B cell (primary cell): ENCODE measurements at regions not wholly inside any gene's neighbourhood (a gene's known extent, or its start where the extent isn't known, plus 50 kb on each side); places are given as distances from the start of the nearest gene placed in this dataset.
"Not testable (repeated sequence)": the region's sequence is repeated elsewhere in the genome, so short reads cannot be mapped to it uniquely, and the experiment has no call there.

Experiments
- ATAC-seq: fragments of 200-7000 bp; cut with Tn5 transposase; one replicate; pipeline ENCODE4 v1.10.0; 2021; ENCODE audit warnings: low read depth, mild to moderate bottlenecking, moderate number of reproducible peaks, moderate library complexity
- CTCF ChIA-PET: fragments of 350-600 bp; sonication (Branson Sonifier 250); formaldehyde crosslinking; loops from one replicate; lab custom pipeline; 2021; ENCODE audit warnings: antibody characterized with exemption, inconsistent platforms; lab: Charles Lee
- POLR2A ChIA-PET: fragments of 350-600 bp; sonication (Branson Sonifier 250); formaldehyde crosslinking; loops from one replicate; lab custom pipeline; 2021; ENCODE audit warnings: antibody characterized with exemption; lab: Charles Lee
- DNase-seq: peaks from one replicate; pipeline ENCODE4 v3.0.0; 2013
- H2AFZ ChIP-seq: 2 replicates; pipeline ENCODE4 v1.6.1; 2012; ENCODE audit warnings: mild to moderate bottlenecking, low read depth, low read length; ENCODE audit not compliant: insufficient read depth, poor library complexity, severe bottlenecking
- H3K27ac ChIP-seq, 2 donors: 1 replicate in 1 of 2; 2 replicates in 1 of 2; pipeline ENCODE4 v1.5.1; 2012 to 2013; ENCODE audit warnings: low read length in 2 of 2, mild to moderate bottlenecking in 2 of 2, moderate library complexity in 1 of 2
- H3K27me3 ChIP-seq, 4 experiments: fragments of 200-600 bp in 1 of 4; sonication (generic) in 1 of 4; replicated peaks in 1 of 4; 1 replicate in 2 of 4; 2 replicates in 2 of 4; pipeline versions ENCODE4 v1.6.1 to v1.7.0; 2013 to 2016; ENCODE audit warnings: low read length in 3 of 4, mild to moderate bottlenecking in 2 of 4, mixed read lengths in 1 of 4, moderate library complexity in 1 of 4; ENCODE audit not compliant: insufficient read depth in 4 of 4, control insufficient read depth in 3 of 4; ENCODE audit errors: control extremely low read depth in 1 of 4
- H3K36me3 ChIP-seq, 2 experiments: replicated peaks in 1 of 2; 1 replicate in 1 of 2; 2 replicates in 1 of 2; pipeline versions ENCODE4 v1.6.1 to v1.7.1; 2013; ENCODE audit warnings: low read length in 1 of 2; ENCODE audit not compliant: insufficient read depth in 2 of 2, control insufficient read depth in 1 of 2; ENCODE audit errors: control extremely low read depth in 1 of 2, extremely low read depth in 1 of 2
- H3K4me1 ChIP-seq, 2 donors: fragments of 200-600 bp in 1 of 2; sonication (generic) in 1 of 2; 1 replicate in 1 of 2; 2 replicates in 1 of 2; pipeline versions ENCODE4 v1.5.1 to v1.6.1; 2013 to 2017; ENCODE audit warnings: low read length in 2 of 2; ENCODE audit not compliant: control insufficient read depth in 2 of 2, insufficient read depth in 2 of 2
- H3K4me2 ChIP-seq: replicated peaks from 2 replicates; pipeline ENCODE3; 2012; ENCODE audit warnings: mild to moderate bottlenecking, low read depth, low read length; ENCODE audit not compliant: poor library complexity, severe bottlenecking
- H3K4me3 ChIP-seq, 5 experiments: fragments of 200-600 bp in 1 of 5; sonication (generic) in 1 of 5; 1 replicate in 3 of 5; 2 replicates in 2 of 5; pipeline versions ENCODE4 v1.5.1 to v1.7.0; 2011 to 2016; ENCODE audit warnings: low read length in 4 of 5, mild to moderate bottlenecking in 4 of 5, low read depth in 2 of 5, control low read depth in 1 of 5, moderate library complexity in 1 of 5; ENCODE audit not compliant: insufficient read depth in 1 of 5; ENCODE audit errors: control extremely low read depth in 1 of 5, extremely low read depth in 1 of 5
- H3K79me2 ChIP-seq: fragments of 200-600 bp; sonication (generic); one replicate; pipeline ENCODE4 v1.6.0; 2016; ENCODE audit warnings: low read length; ENCODE audit not compliant: control insufficient read depth, insufficient read depth
- H3K9ac ChIP-seq: fragments of 200-600 bp; sonication (generic); 2 replicates; pipeline ENCODE4 v1.6.1; 2017; ENCODE audit warnings: mild to moderate bottlenecking, low read length, moderate library complexity
- H3K9me3 ChIP-seq, 3 donors: one replicate each; pipeline versions ENCODE4 v1.6.1 to v1.7.1; 2013; ENCODE audit warnings: low read length in 2 of 3; ENCODE audit not compliant: control insufficient read depth in 2 of 3, insufficient read depth in 1 of 3; ENCODE audit errors: control extremely low read depth in 1 of 3
- H4K20me1 ChIP-seq: 2 replicates; pipeline ENCODE4 v1.6.0; 2012; ENCODE audit warnings: mild to moderate bottlenecking, low read length; ENCODE audit not compliant: insufficient read depth, control insufficient read depth, poor library complexity, severe bottlenecking
- H3K27ac Mint-ChIP-seq: one replicate; pipeline ENCODE4 v1.8.0; 2021; ENCODE audit warnings: mixed read lengths
- H3K27me3 Mint-ChIP-seq: one replicate; pipeline ENCODE4 v1.8.0; 2021; ENCODE audit warnings: mixed read lengths
- H3K4me1 Mint-ChIP-seq: one replicate; pipeline ENCODE4 v1.8.0; 2021; ENCODE audit warnings: mixed read lengths
- H3K4me3 Mint-ChIP-seq: one replicate; pipeline ENCODE4 v1.8.0; 2021; ENCODE audit warnings: mixed read lengths
- H3K9me3 Mint-ChIP-seq: one replicate; pipeline ENCODE4 v1.8.0; 2022; ENCODE audit warnings: mixed read lengths; ENCODE audit not compliant: insufficient read depth
- EZH2 ChIP-seq: IDR thresholded peaks from 2 replicates; pipeline ENCODE4 v1.6.1; 2012; ENCODE audit warnings: borderline replicate concordance, low read depth, mild to moderate bottlenecking, moderate library complexity, low read length; ENCODE audit not compliant: insufficient read depth, poor library complexity, severe bottlenecking
- WGBS: methylation state at CpG from one replicate; pipeline ENCODE4 v1.1.5; 2013; ENCODE audit warnings: missing lambda C conversion rate; ENCODE audit not compliant: insufficient coverage; 5-methylcytosine and 5-hydroxymethylcytosine counted together
- intact Hi-C: fragments of 100-400 bp; cut with micrococcal nuclease; formaldehyde crosslinking; loops from one replicate; pipeline ENCODE4 v1.10.0; 2022
- TF ChIP-seq, protein P1 (sequence below): fragments of 200-600 bp; IDR thresholded peaks from one replicate; pipeline ENCODE4 v1.8.0; 2022; ENCODE audit warnings: antibody characterized with exemption, mild to moderate bottlenecking

DNA sequence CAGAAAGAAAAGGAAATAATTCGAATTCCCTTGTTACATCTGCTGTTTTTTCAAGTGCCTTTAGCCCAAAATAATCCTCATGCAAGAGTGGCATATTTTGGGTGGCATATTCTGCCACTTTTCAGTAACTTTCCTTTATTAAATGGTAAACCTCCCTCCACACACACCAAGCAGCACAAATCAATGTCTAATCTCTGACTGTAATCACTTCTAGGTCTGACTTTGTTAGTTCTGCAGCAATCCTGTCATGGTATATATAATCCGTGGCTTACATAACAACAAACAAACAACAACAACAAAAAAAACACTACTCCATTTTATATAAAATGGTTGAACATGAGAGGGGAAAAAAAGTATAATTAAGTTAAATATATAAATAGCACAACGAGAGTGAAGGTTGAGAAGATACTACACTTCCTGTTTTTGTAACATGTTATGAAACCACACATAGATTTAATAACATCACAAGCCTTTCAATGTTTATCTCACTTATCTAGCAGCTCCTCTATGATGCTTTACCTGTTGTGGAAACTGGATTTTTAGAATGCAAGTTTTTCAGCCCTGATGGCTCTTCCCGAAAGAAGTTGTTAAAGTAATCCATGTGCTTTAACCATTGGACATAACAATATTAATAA is 715.4 kb downstream of the GRXCR1 start:
- no peak overlapping the region for H2AFZ ChIP-seq
- intact Hi-C loops: no loop called here

DNA sequence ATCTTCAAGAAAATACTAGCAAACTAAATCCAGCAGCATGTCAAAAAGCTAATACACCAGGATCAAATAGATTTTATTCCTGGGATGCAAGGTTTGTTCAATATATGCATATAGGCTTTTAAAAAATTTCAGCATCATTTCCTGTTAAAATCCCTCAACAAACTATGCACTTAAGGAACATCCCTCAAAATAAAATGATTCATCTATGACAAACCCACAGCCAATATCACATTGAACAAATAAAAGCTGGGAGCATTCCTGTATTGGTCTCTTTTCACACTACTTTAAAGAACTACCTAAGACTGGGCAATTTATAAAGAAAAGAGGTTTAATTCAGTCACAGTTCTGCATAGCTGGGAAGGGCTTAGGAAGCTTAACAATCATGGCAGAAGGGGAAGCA is 726.7 kb downstream of the GRXCR1 start:
- Histone ChIP-seq H3K4me1 (no peaks in the 10 kb centered on the region), H3K4me2 (no peak overlapping the region), H4K20me1 (no peaks in the 10 kb centered on the region), H3K27me3 (no peaks in the 10 kb centered on the region), H3K4me3 (no peak overlapping the region), H3K9me3 (no peaks in the 10 kb centered on the region), H3K79me2 (no peaks in the 10 kb centered on the region), H3K27ac (no peak overlapping the region), H3K9ac (no peak overlapping the region), H3K36me3 (no peaks in the 10 kb centered on the region), H2AFZ (no peak overlapping the region)
- ChIA-PET CTCF (no interaction called here), POLR2A (no interaction called here)
- H3K4me1 Mint-ChIP-seq: no peaks in the 10 kb centered on the region
- no peaks in the 10 kb centered on the region for H3K27me3 Mint-ChIP-seq
- no peak for DNase-seq
- no peak for ATAC-seq
- TF ChIP-seq EZH2: no peak
- TF ChIP-seq, protein P1, sequence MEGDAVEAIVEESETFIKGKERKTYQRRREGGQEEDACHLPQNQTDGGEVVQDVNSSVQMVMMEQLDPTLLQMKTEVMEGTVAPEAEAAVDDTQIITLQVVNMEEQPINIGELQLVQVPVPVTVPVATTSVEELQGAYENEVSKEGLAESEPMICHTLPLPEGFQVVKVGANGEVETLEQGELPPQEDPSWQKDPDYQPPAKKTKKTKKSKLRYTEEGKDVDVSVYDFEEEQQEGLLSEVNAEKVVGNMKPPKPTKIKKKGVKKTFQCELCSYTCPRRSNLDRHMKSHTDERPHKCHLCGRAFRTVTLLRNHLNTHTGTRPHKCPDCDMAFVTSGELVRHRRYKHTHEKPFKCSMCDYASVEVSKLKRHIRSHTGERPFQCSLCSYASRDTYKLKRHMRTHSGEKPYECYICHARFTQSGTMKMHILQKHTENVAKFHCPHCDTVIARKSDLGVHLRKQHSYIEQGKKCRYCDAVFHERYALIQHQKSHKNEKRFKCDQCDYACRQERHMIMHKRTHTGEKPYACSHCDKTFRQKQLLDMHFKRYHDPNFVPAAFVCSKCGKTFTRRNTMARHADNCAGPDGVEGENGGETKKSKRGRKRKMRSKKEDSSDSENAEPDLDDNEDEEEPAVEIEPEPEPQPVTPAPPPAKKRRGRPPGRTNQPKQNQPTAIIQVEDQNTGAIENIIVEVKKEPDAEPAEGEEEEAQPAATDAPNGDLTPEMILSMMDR: no peak
- no peak overlapping the region for H3K27ac Mint-ChIP-seq
- intact Hi-C loops: no loop called here
- peaks cover 14% of the 10 kb centered on the region for H3K9me3 Mint-ChIP-seq
- no peak overlapping the region for H3K4me3 Mint-ChIP-seq

More for the DNA sequence above, 715.4 kb downstream of the GRXCR1 start:
- ChIA-PET POLR2A (no interaction called here), CTCF (no interaction called here)
- no peaks in the 10 kb centered on the region for H4K20me1 ChIP-seq
- Mint-ChIP-seq H3K27me3 (no peaks in the 10 kb centered on the region), H3K4me1 (peaks cover 35% of the 10 kb centered on the region), H3K4me3 (peak overlapping the region; percentile 66), H3K27ac (peak overlapping the region; percentile 94), H3K9me3 (peaks cover 7% of the 10 kb centered on the region)
- H3K9me3 ChIP-seq: no peaks in the 10 kb centered on the region
- peak overlapping the region; percentile 32 for H3K9ac ChIP-seq
- H3K4me3 ChIP-seq: peak overlapping the region in 2 of 5 experiments; percentile 18 to 35
- ATAC-seq: peak; percentile 58
- peak overlapping the region; percentile 70 to 84 for H3K27ac ChIP-seq
- no peaks in the 10 kb centered on the region for H3K36me3 ChIP-seq
- H3K4me1 ChIP-seq: peaks cover 10 to 20% of the 10 kb centered on the region in 2 donors
- peak overlapping the region; percentile 43 for H3K4me2 ChIP-seq
- peak; percentile 32 for DNase-seq
- WGBS: no CpG with 5 or more reads among the region's 4 CpGs
- H3K79me2 ChIP-seq: no peaks in the 10 kb centered on the region
- TF ChIP-seq EZH2: no peak
- TF ChIP-seq, protein P1: no peak
- H3K27me3 ChIP-seq: no peaks in the 10 kb centered on the region

DNA sequence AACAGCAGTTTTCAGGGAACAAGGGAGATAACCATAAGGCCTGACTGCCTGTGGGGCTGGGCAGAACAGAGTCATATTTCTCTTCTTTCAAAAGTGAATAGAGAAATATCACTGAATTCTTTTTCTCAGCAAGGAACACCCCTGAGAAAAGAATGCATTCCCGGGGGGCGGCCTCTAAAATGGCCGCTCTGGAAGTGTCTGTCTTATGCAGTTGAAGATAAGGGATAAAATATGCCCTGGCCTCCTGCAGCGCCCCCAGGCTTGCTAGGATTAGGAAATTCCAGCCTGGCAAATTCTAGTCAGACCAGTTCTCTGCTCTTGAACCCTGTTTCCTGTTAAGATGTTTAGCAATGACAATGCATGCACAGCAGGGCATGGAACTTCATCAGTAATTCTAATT is 745.4 kb downstream of the GRXCR1 start:
- 89% methylated on average over 2 of the region's 4 CpGs for WGBS
- H3K36me3 ChIP-seq, ATAC-seq, H3K4me3 Mint-ChIP-seq, H3K4me1 Mint-ChIP-seq, H3K9me3 ChIP-seq, intact Hi-C loops, H3K27ac ChIP-seq, H3K9me3 Mint-ChIP-seq, H3K4me2 ChIP-seq, H4K20me1 ChIP-seq, POLR2A ChIA-PET, H3K27me3 ChIP-seq, H3K27ac Mint-ChIP-seq, H3K4me1 ChIP-seq, CTCF ChIA-PET, H3K79me2 ChIP-seq, H2AFZ ChIP-seq, H3K9ac ChIP-seq, DNase-seq, H3K4me3 ChIP-seq, H3K27me3 Mint-ChIP-seq: not testable (repeated sequence)
